ENCODE measurements at regions not wholly inside any gene's neighbourhood (a gene's known extent, or its start where the extent isn't known, plus 50 kb on each side); places are given as distances from the start of the nearest gene placed in this dataset.

GRCh38 chr2:88258208-88258607 is 88.1 kb downstream of the THNSL2 start:
- TF ChIP-seq, protein P1, sequence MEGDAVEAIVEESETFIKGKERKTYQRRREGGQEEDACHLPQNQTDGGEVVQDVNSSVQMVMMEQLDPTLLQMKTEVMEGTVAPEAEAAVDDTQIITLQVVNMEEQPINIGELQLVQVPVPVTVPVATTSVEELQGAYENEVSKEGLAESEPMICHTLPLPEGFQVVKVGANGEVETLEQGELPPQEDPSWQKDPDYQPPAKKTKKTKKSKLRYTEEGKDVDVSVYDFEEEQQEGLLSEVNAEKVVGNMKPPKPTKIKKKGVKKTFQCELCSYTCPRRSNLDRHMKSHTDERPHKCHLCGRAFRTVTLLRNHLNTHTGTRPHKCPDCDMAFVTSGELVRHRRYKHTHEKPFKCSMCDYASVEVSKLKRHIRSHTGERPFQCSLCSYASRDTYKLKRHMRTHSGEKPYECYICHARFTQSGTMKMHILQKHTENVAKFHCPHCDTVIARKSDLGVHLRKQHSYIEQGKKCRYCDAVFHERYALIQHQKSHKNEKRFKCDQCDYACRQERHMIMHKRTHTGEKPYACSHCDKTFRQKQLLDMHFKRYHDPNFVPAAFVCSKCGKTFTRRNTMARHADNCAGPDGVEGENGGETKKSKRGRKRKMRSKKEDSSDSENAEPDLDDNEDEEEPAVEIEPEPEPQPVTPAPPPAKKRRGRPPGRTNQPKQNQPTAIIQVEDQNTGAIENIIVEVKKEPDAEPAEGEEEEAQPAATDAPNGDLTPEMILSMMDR (IDR thresholded peaks at IDR 0.05): no peak
- no peak for TF ChIP-seq EP300 (IDR thresholded peaks at IDR 0.05)

Measured in tibial nerve (tissue), 4 donors.